MM.1S (cell line): ENCODE measurements at regions not wholly inside any gene's neighbourhood (a gene's known extent, or its start where the extent isn't known, plus 50 kb on each side); places are given as distances from the start of the nearest gene placed in this dataset.

Experiments
- CTCF ChIP-seq: fragments of 300-600 bp; sonication (generic); IDR thresholded peaks from 2 replicates; pipeline ENCODE4 v1.5.1; 2016; ENCODE audit warnings: antibody characterized with exemption, low read length, mixed read lengths
- EZH2 ChIP-seq: fragments of 300-600 bp; sonication (generic); optimal IDR thresholded peaks from 2 replicates; pipeline ENCODE3; 2017; ENCODE audit warnings: low read depth, mild to moderate bottlenecking, antibody characterized with exemption, low read length, mixed read lengths
- EZH2phosphoT487 ChIP-seq: fragments of 300-600 bp; sonication (generic); IDR thresholded peaks from 2 replicates; pipeline ENCODE4 v1.6.1; 2018; ENCODE audit warnings: antibody characterized with exemption, low read length

DNA sequence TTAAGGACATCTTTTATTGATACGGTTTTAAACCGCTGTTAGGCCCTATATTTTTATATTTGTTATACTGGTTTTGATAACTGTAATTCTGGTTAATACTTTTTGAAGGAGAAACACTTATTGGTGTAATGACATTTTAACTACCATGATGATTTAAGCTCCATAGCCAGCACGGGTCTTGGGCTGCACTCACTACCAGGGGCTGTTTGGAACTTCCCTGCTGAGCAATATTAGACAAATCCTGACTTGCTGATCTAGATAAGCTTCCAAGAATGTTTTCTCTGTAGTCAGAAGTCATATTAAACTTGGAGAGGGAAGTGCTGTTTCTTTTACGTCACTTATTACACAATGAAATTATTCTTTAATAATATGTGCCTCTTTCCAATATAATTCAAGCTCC lies 540.0 kb upstream of the GRAMD2B start:
- TF ChIP-seq CTCF (no peak), EZH2 (no peak), EZH2phosphoT487 (no peak)
